ENCODE measurements at regions not wholly inside any gene's neighbourhood (a gene's known extent, or its start where the extent isn't known, plus 50 kb on each side); places are given as distances from the start of the nearest gene placed in this dataset.
"Not testable (repeated sequence)": the region's sequence is repeated elsewhere in the genome, so short reads cannot be mapped to it uniquely, and the experiment has no call there.

GRCh38 chr5:110257971-110258370, 468.5 kb downstream of the TMEM232 start:
- DNase-seq = no peak

GRCh38 chr5:110258460-110259216, 467.8 kb downstream of the TMEM232 start:
- no peak for DNase-seq

- no peak for DNase-seq
Observed at GRCh38 chr5:110262749-110263148, 463.7 kb downstream of the TMEM232 start.

DNA sequence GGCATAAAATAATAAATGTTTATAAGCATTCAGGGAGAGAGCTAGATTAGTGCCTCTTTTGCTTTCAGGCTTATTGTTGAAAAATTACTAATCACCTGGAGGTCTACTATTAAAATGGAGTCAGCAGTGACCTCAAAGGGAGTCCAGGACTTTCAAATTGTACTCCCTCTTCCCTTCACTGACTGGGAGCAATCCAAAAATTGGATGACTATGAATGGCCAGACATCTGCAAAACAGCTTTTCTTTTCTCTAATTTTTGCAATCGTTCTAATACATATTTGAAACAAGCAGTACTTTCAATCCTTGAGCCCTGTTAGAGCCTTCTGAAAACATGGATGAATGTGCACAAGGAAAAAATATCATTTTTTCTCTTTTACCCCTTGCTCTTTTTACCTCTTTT, 461.8 kb downstream of the TMEM232 start:
- DNase-seq = no peak

- no peak for DNase-seq
Observed at GRCh38 chr5:110265162-110265561, 461.3 kb downstream of the TMEM232 start.

GRCh38 chr5:110267714-110268113, 458.8 kb downstream of the TMEM232 start:
- DNase-seq = no peak

GRCh38 chr5:110268283-110268682, 458.2 kb downstream of the TMEM232 start:
- DNase-seq = no peak

DNA sequence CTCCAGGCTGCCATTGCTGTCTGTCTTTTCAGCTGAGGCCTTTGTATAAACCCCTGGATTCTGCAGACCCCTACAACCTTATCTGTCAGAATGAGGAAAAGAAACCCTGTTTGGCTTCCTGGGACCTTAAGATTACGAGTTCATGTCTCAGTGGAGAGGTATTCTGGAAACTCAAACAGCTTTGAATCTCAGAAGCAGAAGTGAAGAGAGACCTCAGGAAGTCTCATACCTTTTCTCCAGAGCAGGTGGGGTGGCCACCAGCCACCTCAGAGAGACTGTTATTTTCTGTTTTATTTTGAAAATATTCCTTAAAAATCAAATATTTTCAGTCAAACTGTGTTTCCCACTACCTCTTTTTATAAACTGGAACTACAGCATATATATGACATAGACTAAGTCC, 457.5 kb downstream of the TMEM232 start:
- no peak for DNase-seq

DNA sequence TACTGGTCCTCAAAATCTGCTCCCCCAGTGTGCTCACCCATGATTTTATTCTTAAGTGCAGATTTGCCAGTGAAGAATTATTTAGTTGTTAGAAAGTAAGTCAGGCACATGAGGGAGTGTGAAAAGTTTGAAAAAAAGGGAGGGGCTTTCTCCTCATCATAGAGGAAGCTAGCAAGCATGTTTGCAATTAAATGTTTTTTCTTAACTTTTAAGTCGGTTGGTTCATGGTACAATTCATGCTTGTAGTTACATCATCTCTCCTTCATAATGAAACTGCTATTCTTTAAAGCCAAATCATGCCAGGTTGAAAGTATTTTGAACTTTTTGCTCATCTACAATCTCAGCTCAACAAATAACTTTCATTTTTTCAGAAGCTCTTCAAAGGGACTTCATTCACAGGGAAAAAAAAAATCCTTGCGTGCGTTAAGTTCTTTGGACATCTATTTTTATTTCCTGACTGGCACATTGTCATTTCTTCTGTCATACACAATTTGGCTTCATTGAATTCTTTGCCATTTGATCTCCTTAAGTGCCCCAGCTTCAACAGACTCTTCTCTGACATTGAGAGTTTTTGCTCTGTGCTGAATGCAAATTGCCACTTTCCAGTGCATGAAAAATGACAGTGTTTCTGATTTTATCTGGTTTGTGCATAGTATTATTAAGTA, 456.9 kb downstream of the TMEM232 start:
- DNase-seq = no peak

- DNase-seq = no peak
Observed at GRCh38 chr5:110275878-110276277, 450.6 kb downstream of the TMEM232 start.

DNA sequence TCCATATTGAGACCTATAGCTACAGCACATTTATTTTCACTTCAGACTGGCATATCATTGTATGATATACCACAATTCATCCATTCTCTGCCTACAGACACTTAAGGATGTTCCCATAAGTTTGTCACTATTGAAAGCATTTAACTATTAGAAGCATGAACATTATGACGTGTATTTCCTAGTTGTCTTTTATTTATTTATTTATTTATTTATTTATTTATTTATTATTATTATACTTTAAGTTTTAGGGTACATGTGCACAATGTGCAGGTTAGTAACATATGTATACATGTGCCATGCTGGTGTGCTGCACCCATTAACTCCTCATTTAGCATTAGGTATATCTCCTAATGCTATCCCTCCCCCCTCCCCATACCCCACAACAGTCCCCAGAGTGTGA, 448.0 kb downstream of the TMEM232 start:
- DNase-seq = not testable (repeated sequence)

GRCh38 chr5:110284121-110284520, 442.4 kb downstream of the TMEM232 start:
- not testable (repeated sequence) for DNase-seq

DNA sequence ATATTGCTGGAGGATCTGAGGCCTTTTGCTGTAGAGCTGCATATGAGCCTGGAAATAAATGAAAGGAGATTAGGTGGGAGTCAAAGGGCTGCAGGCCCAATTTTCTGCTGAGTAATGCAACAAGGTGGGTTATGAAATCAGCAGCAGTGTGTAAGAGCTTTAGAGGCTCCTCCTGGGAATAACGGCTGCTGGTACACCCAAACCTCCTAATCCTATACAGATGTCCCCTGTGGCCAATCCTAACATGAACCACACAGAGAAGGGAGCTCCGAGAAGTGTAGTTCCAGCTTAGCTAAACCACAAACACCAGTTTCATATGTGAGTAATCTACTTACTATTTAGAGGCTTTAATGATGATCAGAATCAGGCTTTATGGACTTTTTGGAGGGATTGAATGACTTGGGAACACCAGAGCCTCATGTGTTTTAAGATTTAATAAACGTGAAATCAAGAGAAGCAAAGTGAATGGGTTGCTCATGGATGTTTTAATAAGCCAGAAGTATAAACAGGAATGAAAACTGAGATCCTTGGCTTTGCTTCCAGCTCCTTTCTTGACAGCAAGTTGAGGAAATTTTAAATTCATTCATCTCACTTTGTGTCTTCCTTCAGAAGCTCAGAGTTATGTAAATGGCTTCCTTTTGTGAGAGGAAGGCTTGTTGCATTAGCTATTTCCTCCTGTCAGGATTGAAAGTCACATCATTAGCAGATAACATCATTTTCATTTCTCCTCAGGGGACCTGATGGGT, 437.5 kb downstream of the TMEM232 start:
- DNase-seq = no peak

GRCh38 chr5:110289512-110289810, 437.0 kb downstream of the TMEM232 start:
- DNase-seq = no peak

- DNase-seq = no peak
Observed at GRCh38 chr5:110290542-110290941, 435.9 kb downstream of the TMEM232 start.

GRCh38 chr5:110294281-110294680, 432.2 kb downstream of the TMEM232 start:
- DNase-seq = no peak

DNA sequence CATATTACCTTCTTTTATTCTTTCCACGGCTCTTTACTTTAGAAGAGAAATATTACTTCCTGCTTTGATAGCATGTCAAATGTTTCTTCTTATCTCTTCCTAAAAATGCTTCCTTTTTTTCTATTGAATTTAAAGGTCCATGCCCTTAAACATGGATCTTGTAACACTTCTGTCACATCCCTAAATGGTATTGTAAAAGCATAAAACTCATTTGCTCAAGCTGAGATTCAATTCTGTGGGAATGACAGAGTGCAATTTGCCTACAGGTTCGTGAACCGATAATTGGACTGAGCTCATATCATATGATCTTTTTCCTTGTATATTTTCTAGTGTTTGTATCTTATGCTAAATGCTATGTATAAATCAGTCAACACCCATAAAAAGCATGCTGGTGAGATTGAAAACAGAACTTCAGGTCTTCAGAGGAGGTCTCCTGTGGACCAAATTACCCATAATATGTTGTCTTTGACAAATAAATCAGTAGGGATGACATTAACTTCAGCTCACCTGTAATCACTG, 429.3 kb downstream of the TMEM232 start:
- no peak for DNase-seq

DNA sequence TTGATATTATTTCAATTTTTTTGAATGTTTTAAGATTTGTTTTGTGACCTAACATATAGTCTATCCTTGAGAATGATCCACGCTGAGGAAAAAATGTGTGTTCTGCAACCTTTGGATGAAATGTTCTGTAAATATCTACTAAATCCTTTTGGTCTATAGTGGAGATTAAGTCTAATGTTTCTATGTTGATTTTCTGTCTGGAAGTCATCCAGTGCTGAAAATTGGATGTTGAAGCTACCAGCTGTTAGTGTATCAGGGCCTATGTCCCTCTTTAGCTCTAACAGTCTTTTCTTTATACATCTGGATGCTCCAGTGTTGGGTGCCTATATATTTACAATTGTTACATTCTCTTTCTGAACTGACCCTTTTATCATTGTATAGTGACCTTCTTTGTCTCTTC, 422.3 kb downstream of the TMEM232 start:
- no peak for DNase-seq

- no peak for DNase-seq
Observed at GRCh38 chr5:110306650-110307049, 419.8 kb downstream of the TMEM232 start.

DNA sequence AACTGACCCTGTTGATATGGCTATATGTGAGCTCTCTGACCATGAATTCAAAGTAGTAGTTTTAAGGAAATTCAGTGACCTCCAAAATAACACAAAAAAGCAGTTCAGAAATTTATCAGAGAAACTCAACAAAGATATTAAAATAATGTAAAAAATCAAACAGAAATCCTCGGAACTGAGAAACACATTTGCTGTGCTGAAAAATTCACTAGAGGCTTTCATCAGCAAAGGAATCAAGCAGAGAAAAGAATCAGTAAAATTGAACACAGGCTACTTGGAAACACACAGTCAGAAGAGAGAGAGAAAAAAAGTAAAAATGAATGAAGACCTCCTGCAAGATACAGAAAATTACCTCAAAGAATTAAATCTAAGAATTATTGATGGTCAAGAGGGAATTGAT, 417.2 kb downstream of the TMEM232 start:
- DNase-seq = no peak

DNA sequence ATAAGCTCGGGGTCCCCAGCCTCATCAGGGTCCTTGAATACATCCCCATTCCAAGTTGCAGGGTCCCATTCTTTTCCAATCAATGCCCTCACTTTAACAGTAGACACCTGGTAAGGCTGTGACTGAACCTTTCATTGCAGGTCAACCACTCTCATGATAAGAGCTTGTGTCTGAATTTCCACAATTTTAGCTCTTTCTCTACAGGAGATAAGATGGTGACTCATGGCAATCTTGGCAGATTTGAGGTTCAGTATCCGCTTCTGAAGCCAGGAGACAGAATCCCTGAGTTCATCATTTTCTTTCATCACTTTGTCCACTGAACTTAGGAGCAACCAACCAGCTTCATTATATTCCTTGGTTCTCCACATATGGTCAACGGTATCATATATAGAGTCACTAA, 409.9 kb downstream of the TMEM232 start:
- DNase-seq = not testable (repeated sequence)

DNA sequence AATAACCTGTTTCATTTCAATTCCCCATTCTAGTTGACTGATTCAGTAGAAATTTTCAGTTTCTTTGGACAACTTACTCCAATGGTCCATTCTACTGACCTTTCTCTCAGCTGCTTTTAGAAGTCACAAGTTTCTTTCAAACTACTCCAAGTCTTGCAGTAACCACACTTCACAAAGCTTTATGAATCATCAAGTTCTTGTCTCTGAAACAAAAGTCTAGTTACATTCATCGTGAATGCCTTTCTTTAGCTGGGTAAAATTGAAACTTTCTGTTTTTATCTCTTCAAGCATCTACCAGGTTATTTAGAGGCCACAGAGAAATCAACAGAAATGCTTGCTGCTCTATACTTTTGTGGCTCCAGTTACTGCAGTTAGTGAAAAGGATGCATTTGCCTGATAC, 405.4 kb downstream of the TMEM232 start:
- DNase-seq = no peak

GRCh38 chr5:110323357-110323756, 403.1 kb downstream of the TMEM232 start:
- DNase-seq = no peak

DNA sequence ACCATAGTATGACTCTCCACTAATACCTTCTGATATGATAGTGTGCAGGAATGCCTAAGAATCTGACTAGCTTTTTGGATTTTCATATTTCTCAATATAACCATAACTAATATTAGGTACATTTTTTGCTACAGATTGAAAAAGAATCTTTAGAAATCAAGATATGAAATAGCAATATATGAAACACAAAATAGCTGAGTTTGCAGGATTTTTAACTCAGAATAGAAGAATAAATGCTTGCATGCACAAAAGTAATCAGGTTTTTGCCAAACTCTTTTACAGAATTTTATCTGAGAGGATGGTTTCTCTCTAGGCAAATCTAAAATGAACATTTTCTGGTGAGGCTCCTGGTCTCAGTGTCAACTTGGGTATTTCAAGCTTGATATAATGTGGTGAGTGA, 402.6 kb downstream of the TMEM232 start:
- DNase-seq = no peak
